ENCODE measurements at regions not wholly inside any gene's neighbourhood (a gene's known extent, or its start where the extent isn't known, plus 50 kb on each side); places are given as distances from the start of the nearest gene placed in this dataset.
A peak's percentile ranks its signal among the peaks of the same experiment; 100 is the strongest.

GRCh38 chr2:236501531-236501930, 68.1 kb upstream of the ACKR3 start:
- no peak for DNase-seq

- DNase-seq, result no peak
Observed at GRCh38 chr2:236503100-236503499, 66.5 kb upstream of the ACKR3 start.

- no peak for DNase-seq
Observed at GRCh38 chr2:236503583-236503982, 66.0 kb upstream of the ACKR3 start.

GRCh38 chr2:236505041-236505440, 64.6 kb upstream of the ACKR3 start:
- DNase-seq, result no peak

- DNase-seq, result no peak
Observed at GRCh38 chr2:236505648-236506047, 64.0 kb upstream of the ACKR3 start.

GRCh38 chr2:236507393-236508085, 62.1 kb upstream of the ACKR3 start:
- peak; percentile 70 for DNase-seq

GRCh38 chr2:236508466-236508865, 61.2 kb upstream of the ACKR3 start:
- DNase-seq, result no peak

- no peak for DNase-seq
Observed at GRCh38 chr2:236510034-236510433, 59.6 kb upstream of the ACKR3 start.

GRCh38 chr2:236511266-236511665, 58.4 kb upstream of the ACKR3 start:
- DNase-seq, result no peak

GRCh38 chr2:236512267-236512666, 57.4 kb upstream of the ACKR3 start:
- no peak for DNase-seq

- DNase-seq, result peak; percentile 74
Observed at GRCh38 chr2:236512902-236513435, 56.7 kb upstream of the ACKR3 start.

GRCh38 chr2:236513956-236514355, 55.7 kb upstream of the ACKR3 start:
- no peak for DNase-seq

GRCh38 chr2:236516708-236517107, 52.9 kb upstream of the ACKR3 start:
- DNase-seq, result no peak

GRCh38 chr2:236517251-236518031, 52.2 kb upstream of the ACKR3 start:
- DNase-seq, result no peak

All from CD4-positive, alpha-beta T cell treated with Interferon gamma for 1 hour (primary cell).